ENCODE measurements at regions not wholly inside any gene's neighbourhood (a gene's known extent, or its start where the extent isn't known, plus 50 kb on each side); places are given as distances from the start of the nearest gene placed in this dataset.

GRCh38 chr21:14881863-14882499 lies 182.8 kb downstream of the NRIP1 start:
- WGBS, 2 experiments (ENCODE audit: insufficient coverage in 2 of 2), result no CpG with 5 or more reads among the region's 2 CpGs
- no peak overlapping the region for H3K27ac ChIP-seq (ENCODE audit: low read depth, low read length, severe bottlenecking)

GRCh38 chr21:14880922-14881321 lies 183.9 kb downstream of the NRIP1 start:
- Histone ChIP-seq H3K4me3 (ENCODE audit: extremely low read depth, insufficient read depth, low read length, poor library complexity, severe bottlenecking) (no peak overlapping the region), H3K9me3 (ENCODE audit: control insufficient read depth, low read length) (no peaks in the 10 kb centered on the region), H3K4me1 (ENCODE audit: control insufficient read depth, insufficient read depth, low read length, poor library complexity, severe bottlenecking) (peaks cover 9% of the 10 kb centered on the region), H3K27ac (ENCODE audit: low read depth, low read length, severe bottlenecking) (no peak overlapping the region), H3K36me3 (ENCODE audit: control insufficient read depth, insufficient read depth, low read length) (no peaks in the 10 kb centered on the region)
- WGBS, 2 experiments (ENCODE audit: insufficient coverage in 2 of 2), result no CpG with 5 or more reads among the region's 2 CpGs

More at GRCh38 chr21:14881863-14882499, 182.8 kb downstream of the NRIP1 start:
- H3K9me3 ChIP-seq (ENCODE audit: control insufficient read depth, low read length), result no peaks in the 10 kb centered on the region
- no peak overlapping the region for H3K4me3 ChIP-seq (ENCODE audit: extremely low read depth, insufficient read depth, low read length, poor library complexity, severe bottlenecking)
- H3K4me1 ChIP-seq (ENCODE audit: control insufficient read depth, insufficient read depth, low read length, poor library complexity, severe bottlenecking), result peaks cover 5% of the 10 kb centered on the region
- H3K36me3 ChIP-seq (ENCODE audit: control insufficient read depth, insufficient read depth, low read length), result no peaks in the 10 kb centered on the region

GRCh38 chr21:14879458-14879857 lies 185.3 kb downstream of the NRIP1 start:
- Histone ChIP-seq H3K27ac (ENCODE audit: low read depth, low read length, severe bottlenecking) (no peak overlapping the region), H3K9me3 (ENCODE audit: control insufficient read depth, low read length) (no peaks in the 10 kb centered on the region), H3K4me1 (ENCODE audit: control insufficient read depth, insufficient read depth, low read length, poor library complexity, severe bottlenecking) (peaks cover 14% of the 10 kb centered on the region), H3K36me3 (ENCODE audit: control insufficient read depth, insufficient read depth, low read length) (no peaks in the 10 kb centered on the region), H3K4me3 (ENCODE audit: extremely low read depth, insufficient read depth, low read length, poor library complexity, severe bottlenecking) (no peak overlapping the region)
- WGBS, 2 experiments (ENCODE audit: insufficient coverage in 2 of 2), result 80% methylated on average over 1 of the region's 3 CpGs; no CpG with 5 or more reads in 1 of the 2 experiments

DNA sequence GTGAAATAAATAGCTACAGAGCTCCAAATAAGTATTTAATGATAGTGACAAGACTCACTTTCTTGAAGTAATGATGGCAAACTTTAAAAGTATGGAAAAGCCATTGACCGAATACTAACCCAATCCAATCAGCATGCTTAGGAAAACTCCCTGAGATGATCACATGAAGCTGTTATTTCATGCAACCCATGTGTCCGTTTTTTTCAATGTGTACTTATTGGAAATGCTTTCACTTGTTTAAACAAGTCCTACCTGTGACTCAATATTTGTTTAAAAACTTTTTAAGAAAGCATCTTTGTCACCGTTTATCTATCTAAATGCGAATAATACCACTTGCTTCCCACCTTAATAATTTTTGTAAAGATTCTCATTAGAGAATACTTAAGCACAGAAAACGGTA lies 185.8 kb downstream of the NRIP1 start:
- Histone ChIP-seq H3K4me3 (ENCODE audit: extremely low read depth, insufficient read depth, low read length, poor library complexity, severe bottlenecking) (no peak overlapping the region), H3K4me1 (ENCODE audit: control insufficient read depth, insufficient read depth, low read length, poor library complexity, severe bottlenecking) (peaks cover 14% of the 10 kb centered on the region), H3K9me3 (ENCODE audit: control insufficient read depth, low read length) (no peaks in the 10 kb centered on the region), H3K27ac (ENCODE audit: low read depth, low read length, severe bottlenecking) (no peak overlapping the region), H3K36me3 (ENCODE audit: control insufficient read depth, insufficient read depth, low read length) (no peaks in the 10 kb centered on the region)
- WGBS, 2 experiments (ENCODE audit: insufficient coverage in 2 of 2), result 40 to 95% methylated on average over 1 to 3 of the region's 5 CpGs

- Histone ChIP-seq H3K9me3 (ENCODE audit: control insufficient read depth, low read length) (no peaks in the 10 kb centered on the region), H3K36me3 (ENCODE audit: control insufficient read depth, insufficient read depth, low read length) (no peaks in the 10 kb centered on the region), H3K4me3 (ENCODE audit: extremely low read depth, insufficient read depth, low read length, poor library complexity, severe bottlenecking) (no peak overlapping the region), H3K27ac (ENCODE audit: low read depth, low read length, severe bottlenecking) (no peak overlapping the region), H3K4me1 (ENCODE audit: control insufficient read depth, insufficient read depth, low read length, poor library complexity, severe bottlenecking) (peaks cover 14% of the 10 kb centered on the region)
- 69% methylated on average over 2 of the region's 2 CpGs; no CpG with 5 or more reads in 1 of the 2 experiments for WGBS, 2 experiments (ENCODE audit: insufficient coverage in 2 of 2)
These were observed 187.1 kb downstream of the NRIP1 start for GRCh38 chr21:14877581-14878228.

DNA sequence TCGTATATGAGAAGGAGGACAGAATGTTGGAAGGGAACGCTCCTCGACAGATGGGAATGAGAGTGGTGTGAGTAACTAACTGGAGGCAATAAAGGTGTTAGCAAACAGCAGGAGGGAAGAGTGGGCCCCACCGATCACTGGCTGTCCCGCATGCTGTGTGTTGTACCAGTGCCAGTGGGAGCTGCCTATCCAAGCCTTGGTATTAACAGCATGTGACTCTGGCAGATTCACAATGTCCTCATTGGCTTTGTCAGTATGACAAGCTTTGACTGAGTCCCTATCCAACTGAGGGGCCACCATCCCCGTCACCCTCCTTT lies 188.3 kb downstream of the NRIP1 start:
- WGBS, 2 experiments (ENCODE audit: insufficient coverage in 2 of 2), result 83 to 89% methylated on average over 6 of the region's 6 CpGs
- H3K9me3 ChIP-seq (ENCODE audit: control insufficient read depth, low read length), result no peaks in the 10 kb centered on the region
- no peak overlapping the region for H3K27ac ChIP-seq (ENCODE audit: low read depth, low read length, severe bottlenecking)
- peaks cover 14% of the 10 kb centered on the region for H3K4me1 ChIP-seq (ENCODE audit: control insufficient read depth, insufficient read depth, low read length, poor library complexity, severe bottlenecking)
- no peaks in the 10 kb centered on the region for H3K36me3 ChIP-seq (ENCODE audit: control insufficient read depth, insufficient read depth, low read length)
- no peak overlapping the region for H3K4me3 ChIP-seq (ENCODE audit: extremely low read depth, insufficient read depth, low read length, poor library complexity, severe bottlenecking)

GRCh38 chr21:14875704-14876523 lies 188.9 kb downstream of the NRIP1 start:
- Histone ChIP-seq H3K27ac (ENCODE audit: low read depth, low read length, severe bottlenecking) (peak overlapping the region; percentile 16), H3K4me3 (ENCODE audit: extremely low read depth, insufficient read depth, low read length, poor library complexity, severe bottlenecking) (no peak overlapping the region), H3K9me3 (ENCODE audit: control insufficient read depth, low read length) (no peaks in the 10 kb centered on the region), H3K36me3 (ENCODE audit: control insufficient read depth, insufficient read depth, low read length) (no peaks in the 10 kb centered on the region), H3K4me1 (ENCODE audit: control insufficient read depth, insufficient read depth, low read length, poor library complexity, severe bottlenecking) (peaks cover 14% of the 10 kb centered on the region)
- 83 to 100% methylated on average over 4 to 5 of the region's 8 CpGs for WGBS, 2 experiments (ENCODE audit: insufficient coverage in 2 of 2)

GRCh38 chr21:14875186-14875585 lies 189.6 kb downstream of the NRIP1 start:
- Histone ChIP-seq H3K9me3 (ENCODE audit: control insufficient read depth, low read length) (no peaks in the 10 kb centered on the region), H3K4me3 (ENCODE audit: extremely low read depth, insufficient read depth, low read length, poor library complexity, severe bottlenecking) (no peak overlapping the region), H3K36me3 (ENCODE audit: control insufficient read depth, insufficient read depth, low read length) (no peaks in the 10 kb centered on the region), H3K4me1 (ENCODE audit: control insufficient read depth, insufficient read depth, low read length, poor library complexity, severe bottlenecking) (peaks cover 14% of the 10 kb centered on the region), H3K27ac (ENCODE audit: low read depth, low read length, severe bottlenecking) (no peak overlapping the region)
- WGBS, 2 experiments (ENCODE audit: insufficient coverage in 2 of 2), result 100% methylated on average over 1 of the region's 1 CpG; no CpG with 5 or more reads in 1 of the 2 experiments

- no peak overlapping the region for H3K27ac ChIP-seq (ENCODE audit: low read depth, low read length, severe bottlenecking)
- H3K36me3 ChIP-seq (ENCODE audit: control insufficient read depth, insufficient read depth, low read length), result no peaks in the 10 kb centered on the region
- no peak overlapping the region for H3K4me3 ChIP-seq (ENCODE audit: extremely low read depth, insufficient read depth, low read length, poor library complexity, severe bottlenecking)
- H3K9me3 ChIP-seq (ENCODE audit: control insufficient read depth, low read length), result no peaks in the 10 kb centered on the region
- H3K4me1 ChIP-seq (ENCODE audit: control insufficient read depth, insufficient read depth, low read length, poor library complexity, severe bottlenecking), result peaks cover 14% of the 10 kb centered on the region
These were observed 190.4 kb downstream of the NRIP1 start for GRCh38 chr21:14874379-14874778.

DNA sequence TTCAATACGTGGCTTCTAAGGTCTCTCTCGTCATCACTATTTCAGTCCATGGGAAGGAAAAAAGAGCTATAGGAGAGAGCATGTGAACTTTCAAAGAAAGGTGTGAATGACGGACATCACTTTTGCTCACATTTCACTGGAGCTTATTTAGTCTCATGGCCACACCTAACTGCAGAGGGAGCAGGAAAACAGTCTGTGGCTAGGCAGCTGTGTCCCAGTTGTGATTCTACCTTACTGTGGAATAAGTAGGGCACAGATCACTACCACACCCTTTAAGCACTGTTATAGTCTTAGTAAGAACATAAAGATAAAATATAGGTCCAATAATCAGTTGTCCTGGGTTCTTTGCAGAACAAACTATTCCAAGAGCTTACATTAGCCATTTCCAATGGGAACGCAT lies 192.9 kb downstream of the NRIP1 start:
- Histone ChIP-seq H3K4me3 (ENCODE audit: extremely low read depth, insufficient read depth, low read length, poor library complexity, severe bottlenecking) (no peak overlapping the region), H3K4me1 (ENCODE audit: control insufficient read depth, insufficient read depth, low read length, poor library complexity, severe bottlenecking) (peaks cover 23% of the 10 kb centered on the region), H3K9me3 (ENCODE audit: control insufficient read depth, low read length) (no peaks in the 10 kb centered on the region), H3K27ac (ENCODE audit: low read depth, low read length, severe bottlenecking) (no peak overlapping the region), H3K36me3 (ENCODE audit: control insufficient read depth, insufficient read depth, low read length) (no peaks in the 10 kb centered on the region)
- 89 to 100% methylated on average over 2 to 3 of the region's 4 CpGs for WGBS, 2 experiments (ENCODE audit: insufficient coverage in 2 of 2)

DNA sequence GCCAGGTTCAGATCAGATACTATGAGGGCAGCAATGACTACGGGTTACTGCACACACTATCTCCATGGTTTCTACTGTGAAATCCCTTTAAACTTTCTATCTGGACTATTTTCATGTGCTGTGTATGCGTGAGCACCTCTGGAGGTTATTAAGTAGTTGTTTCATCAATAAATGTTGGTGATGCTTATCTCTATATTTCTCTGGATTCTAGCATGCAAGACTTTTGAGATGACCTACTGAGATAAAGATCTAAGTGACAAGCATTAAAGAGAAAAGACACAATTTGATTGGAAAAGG lies 194.0 kb downstream of the NRIP1 start:
- no peak overlapping the region for H3K4me3 ChIP-seq (ENCODE audit: extremely low read depth, insufficient read depth, low read length, poor library complexity, severe bottlenecking)
- no peak overlapping the region for H3K27ac ChIP-seq (ENCODE audit: low read depth, low read length, severe bottlenecking)
- H3K4me1 ChIP-seq (ENCODE audit: control insufficient read depth, insufficient read depth, low read length, poor library complexity, severe bottlenecking), result peaks cover 26% of the 10 kb centered on the region
- H3K9me3 ChIP-seq (ENCODE audit: control insufficient read depth, low read length), result no peaks in the 10 kb centered on the region
- WGBS, 2 experiments (ENCODE audit: insufficient coverage in 2 of 2), result 100% methylated on average over 1 of the region's 2 CpGs; no CpG with 5 or more reads in 1 of the 2 experiments
- H3K36me3 ChIP-seq (ENCODE audit: control insufficient read depth, insufficient read depth, low read length), result no peaks in the 10 kb centered on the region

Measured in mesodermal cell (in vitro differentiated cells).